HUES64 (cell line): ENCODE measurements at regions not wholly inside any gene's neighbourhood (a gene's known extent, or its start where the extent isn't known, plus 50 kb on each side); places are given as distances from the start of the nearest gene placed in this dataset.

ENCODE experiments used
- H3K27ac ChIP-seq: 2 replicates; pipeline ENCODE4 v1.7.0; 2013; ENCODE audit warnings: low read depth, low read length, inconsistent platforms
- H3K27me3 ChIP-seq: 2 replicates; pipeline ENCODE4 v1.6.1; 2013; ENCODE audit warnings: mild to moderate bottlenecking, low read length; ENCODE audit not compliant: insufficient read depth
- H3K36me3 ChIP-seq: 2 replicates; pipeline ENCODE4 v1.6.1; 2013; ENCODE audit warnings: mild to moderate bottlenecking, low read length; ENCODE audit not compliant: insufficient read depth
- H3K4me1 ChIP-seq: 2 replicates; pipeline ENCODE4 v1.6.1; 2013; ENCODE audit warnings: mild to moderate bottlenecking, low read length, moderate library complexity; ENCODE audit not compliant: insufficient read depth
- H3K4me3 ChIP-seq: 2 replicates; pipeline ENCODE4 v1.5.1; 2013; ENCODE audit warnings: mild to moderate bottlenecking, low read length, moderate library complexity
- H3K9ac ChIP-seq: 2 replicates; pipeline ENCODE4 v1.6.1; 2013; ENCODE audit warnings: mild to moderate bottlenecking, low read depth, low read length
- H3K9me3 ChIP-seq: 2 replicates; pipeline ENCODE4 v1.6.1; 2013; ENCODE audit warnings: low read depth, low read length; ENCODE audit not compliant: insufficient read depth
- WGBS: fragments of 150-250, 120-280 bp; methylation state at CpG from one replicate; pipeline ENCODE4 v1.1.7; 2013; ENCODE audit warnings: missing lambda C conversion rate; 5-methylcytosine and 5-hydroxymethylcytosine counted together

DNA sequence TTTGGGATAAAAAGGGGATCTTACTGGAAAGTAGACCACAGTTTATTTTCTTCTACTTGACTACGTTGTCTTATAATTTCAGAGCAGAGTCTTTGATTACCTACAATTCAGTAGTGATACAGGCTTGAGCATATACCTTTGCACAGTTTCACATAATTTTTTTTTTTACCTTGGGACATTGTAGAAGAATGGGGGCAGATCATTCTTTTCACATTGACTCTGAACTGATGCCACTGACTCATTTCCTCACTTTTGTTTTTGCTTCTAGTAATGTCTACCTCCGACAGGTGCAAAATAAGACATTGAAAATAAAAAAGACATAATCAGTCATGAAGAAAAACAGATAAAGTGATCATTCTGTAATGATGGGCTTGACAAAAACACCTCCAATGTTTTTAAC lies 688.3 kb upstream of the CHORDC1 start:
- 94% methylated on average over 2 of the region's 2 CpGs for WGBS
- H3K27ac ChIP-seq, result no peak overlapping the region
- H3K4me3 ChIP-seq, result no peak overlapping the region
- no peaks in the 10 kb centered on the region for H3K4me1 ChIP-seq
- H3K9ac ChIP-seq, result no peak overlapping the region
- no peaks in the 10 kb centered on the region for H3K9me3 ChIP-seq
- no peaks in the 10 kb centered on the region for H3K27me3 ChIP-seq
- no peaks in the 10 kb centered on the region for H3K36me3 ChIP-seq

DNA sequence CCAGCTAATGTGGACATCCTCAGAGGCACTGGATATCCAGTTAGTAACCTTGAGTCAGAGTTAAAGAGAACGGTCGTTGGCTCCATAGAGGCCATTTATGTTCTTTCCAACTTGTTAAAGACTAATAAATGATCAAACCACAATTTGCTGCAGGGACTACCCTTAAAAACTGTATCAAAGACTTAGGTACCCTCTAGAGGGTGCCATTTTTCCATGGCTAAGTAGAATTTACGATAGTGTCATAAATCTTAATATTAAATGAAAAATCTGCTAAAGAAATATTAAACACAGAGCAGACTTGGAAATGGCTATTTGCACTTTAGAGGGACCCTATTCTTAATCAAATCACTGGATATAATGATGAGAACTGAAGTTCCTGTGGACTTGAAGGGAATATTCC lies 685.2 kb upstream of the CHORDC1 start:
- 99% methylated on average over 2 of the region's 3 CpGs for WGBS

DNA sequence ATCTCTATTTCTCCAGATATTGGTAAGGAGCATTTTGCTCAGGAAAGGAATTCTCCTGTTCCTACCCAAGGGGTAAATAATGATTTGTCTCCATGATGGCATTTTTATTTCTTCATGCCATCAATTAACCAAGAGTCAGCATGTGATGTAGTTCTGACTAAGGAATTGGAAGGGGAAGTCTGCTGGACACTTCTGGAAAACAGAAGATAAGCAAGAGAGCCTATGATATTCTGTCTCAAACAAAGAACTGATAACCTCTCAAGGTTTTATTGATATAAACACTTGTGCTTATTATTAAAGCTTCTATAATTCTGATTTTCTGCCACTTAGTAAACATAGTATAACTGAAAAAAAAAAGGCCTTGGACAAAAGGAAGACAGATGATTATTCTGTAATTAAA lies 673.0 kb upstream of the CHORDC1 start:
- Histone ChIP-seq H3K27me3 (no peaks in the 10 kb centered on the region), H3K9ac (no peak overlapping the region), H3K9me3 (no peaks in the 10 kb centered on the region), H3K27ac (no peak overlapping the region), H3K4me3 (no peak overlapping the region), H3K4me1 (peaks cover 2% of the 10 kb centered on the region; the same call in 1 of the 2 replicates), H3K36me3 (no peaks in the 10 kb centered on the region)

More for the DNA sequence above, 685.2 kb upstream of the CHORDC1 start:
- H3K9ac ChIP-seq, result no peak overlapping the region
- no peaks in the 10 kb centered on the region for H3K36me3 ChIP-seq
- no peak overlapping the region for H3K27ac ChIP-seq
- H3K9me3 ChIP-seq, result no peaks in the 10 kb centered on the region
- no peaks in the 10 kb centered on the region for H3K4me1 ChIP-seq
- no peak overlapping the region for H3K4me3 ChIP-seq
- no peaks in the 10 kb centered on the region for H3K27me3 ChIP-seq

DNA sequence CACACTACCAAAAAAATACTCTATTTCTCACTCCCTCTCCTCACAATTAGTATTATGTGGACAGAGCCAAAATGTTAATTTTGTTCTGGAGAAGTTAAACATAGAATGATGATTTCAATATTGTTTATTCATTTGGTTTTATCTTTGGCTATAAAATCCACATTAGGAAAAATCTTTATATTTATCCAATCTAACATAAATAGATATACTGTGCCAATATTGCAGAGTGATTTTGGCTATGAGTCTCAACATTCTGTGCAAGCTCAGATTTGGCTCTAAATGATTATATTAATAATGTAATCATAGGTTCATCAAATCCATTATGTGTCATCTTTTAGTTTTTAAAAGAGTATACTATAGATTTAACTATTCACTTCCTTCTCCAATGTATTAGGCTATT lies 667.5 kb upstream of the CHORDC1 start:
- Histone ChIP-seq H3K4me1 (no peaks in the 10 kb centered on the region; the same call in 1 of the 2 replicates), H3K36me3 (no peaks in the 10 kb centered on the region), H3K9me3 (no peaks in the 10 kb centered on the region), H3K27me3 (no peaks in the 10 kb centered on the region), H3K9ac (no peak overlapping the region), H3K27ac (no peak overlapping the region), H3K4me3 (no peak overlapping the region)

DNA sequence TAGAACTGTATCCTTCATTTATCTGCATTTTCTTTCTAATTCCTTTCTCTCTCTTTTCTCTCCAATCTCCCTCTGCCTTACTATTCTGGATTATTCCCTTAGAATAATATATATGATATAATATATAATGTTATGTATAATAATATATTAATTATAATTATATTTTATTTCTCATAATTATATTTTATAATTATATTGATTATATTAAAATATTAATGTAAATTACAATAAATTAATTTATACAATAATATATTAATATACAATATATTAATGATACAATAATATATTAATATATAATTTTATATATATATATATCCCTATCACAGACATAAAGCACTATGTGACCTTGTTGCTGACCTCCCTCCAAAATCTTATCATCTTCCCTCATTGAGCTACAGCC lies 661.3 kb upstream of the CHORDC1 start:
- Histone ChIP-seq H3K9me3 (no peaks in the 10 kb centered on the region), H3K27me3 (no peaks in the 10 kb centered on the region), H3K27ac (no peak overlapping the region), H3K4me1 (no peaks in the 10 kb centered on the region), H3K36me3 (no peaks in the 10 kb centered on the region), H3K9ac (no peak overlapping the region), H3K4me3 (no peak overlapping the region)

DNA sequence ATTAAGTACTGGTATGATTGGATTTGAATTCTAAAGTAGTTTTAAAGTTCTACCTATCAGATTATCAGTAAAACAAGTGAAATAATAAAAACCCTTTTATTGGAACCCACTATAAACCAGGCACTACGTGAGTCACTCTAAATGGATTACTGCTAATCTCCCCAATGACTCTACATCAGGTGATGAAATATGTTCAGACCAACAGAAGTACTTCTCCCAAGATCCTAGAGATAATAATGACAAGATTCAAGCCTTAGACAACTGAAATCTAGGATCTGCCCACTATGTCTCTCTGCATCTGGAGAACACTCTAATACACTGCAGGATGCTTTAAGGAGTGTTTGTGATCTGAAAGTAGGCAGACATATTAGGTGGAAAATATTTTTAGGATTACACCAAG lies 652.1 kb upstream of the CHORDC1 start:
- Histone ChIP-seq H3K9me3 (no peaks in the 10 kb centered on the region), H3K9ac (no peak overlapping the region), H3K27ac (no peak overlapping the region), H3K4me3 (no peak overlapping the region), H3K36me3 (no peaks in the 10 kb centered on the region), H3K27me3 (no peaks in the 10 kb centered on the region), H3K4me1 (no peaks in the 10 kb centered on the region)
- WGBS, result 79% methylated on average over 1 of the region's 1 CpG

DNA sequence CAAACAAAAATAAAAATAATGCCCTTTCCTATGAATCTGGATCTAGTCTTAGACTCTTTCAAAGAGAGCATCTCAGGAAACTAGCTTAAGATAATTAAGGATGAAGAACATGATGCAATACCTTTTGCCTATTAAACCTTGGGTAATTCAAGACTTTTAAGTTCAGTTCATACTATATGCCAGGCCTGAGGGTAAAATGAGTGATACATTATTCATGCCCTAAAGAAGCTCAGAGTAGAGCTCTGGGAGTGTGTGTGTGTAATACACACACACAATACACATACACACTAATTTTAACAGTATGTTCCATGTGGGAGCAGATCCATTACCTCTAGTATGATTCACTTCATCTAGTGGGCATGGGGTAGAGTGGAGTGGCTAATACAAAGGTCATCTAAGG lies 651.4 kb upstream of the CHORDC1 start:
- Histone ChIP-seq H3K27me3 (no peaks in the 10 kb centered on the region), H3K9me3 (no peaks in the 10 kb centered on the region), H3K4me3 (no peak overlapping the region), H3K36me3 (no peaks in the 10 kb centered on the region), H3K27ac (no peak overlapping the region), H3K4me1 (no peaks in the 10 kb centered on the region), H3K9ac (no peak overlapping the region)

DNA sequence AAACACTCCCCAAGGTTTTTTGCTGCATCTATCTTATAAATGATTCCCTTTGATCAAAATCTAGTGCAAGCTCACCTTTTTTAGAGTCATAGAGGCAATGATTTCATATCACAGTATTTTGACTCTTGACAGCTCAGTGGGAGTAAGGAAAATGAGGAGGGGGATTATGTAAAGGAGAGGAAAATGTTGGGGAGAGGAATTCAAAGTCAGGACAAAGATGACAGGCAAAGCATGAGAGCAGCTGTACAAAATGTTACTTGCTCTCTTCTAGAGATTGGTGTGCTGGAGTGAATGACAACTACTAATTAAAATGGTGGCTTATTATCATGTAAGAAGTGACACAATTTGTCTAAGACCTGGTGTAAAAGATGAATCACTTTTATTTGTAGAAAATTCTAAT lies 644.6 kb upstream of the CHORDC1 start:
- H3K9ac ChIP-seq, result no peak overlapping the region
- no peak overlapping the region for H3K4me3 ChIP-seq
- H3K36me3 ChIP-seq, result no peaks in the 10 kb centered on the region
- H3K9me3 ChIP-seq, result no peaks in the 10 kb centered on the region
- H3K4me1 ChIP-seq, result no peaks in the 10 kb centered on the region
- no peak overlapping the region for H3K27ac ChIP-seq
- H3K27me3 ChIP-seq, result no peaks in the 10 kb centered on the region

DNA sequence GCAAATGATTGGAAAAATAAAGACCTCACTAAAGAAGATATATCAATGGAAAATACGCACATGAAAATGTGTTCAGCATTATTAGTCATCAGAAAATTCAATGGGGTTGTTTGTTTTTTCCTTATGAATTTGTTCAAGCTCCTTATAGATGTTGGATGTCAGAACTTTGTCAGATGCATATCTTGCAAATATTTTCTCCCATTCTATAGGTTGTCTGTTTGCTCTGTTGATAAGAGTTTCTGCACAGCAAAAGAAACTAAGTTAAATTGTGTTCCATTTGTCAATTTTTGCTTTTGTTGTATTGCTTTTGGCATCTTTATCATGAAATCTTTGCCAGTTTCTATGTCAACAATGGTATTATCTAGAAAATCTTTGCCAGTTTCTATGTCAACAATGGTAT lies 633.9 kb upstream of the CHORDC1 start:
- Histone ChIP-seq H3K36me3 (no peaks in the 10 kb centered on the region), H3K9ac (no peak overlapping the region), H3K27me3 (no peaks in the 10 kb centered on the region), H3K4me1 (no peaks in the 10 kb centered on the region), H3K9me3 (no peaks in the 10 kb centered on the region), H3K27ac (no peak overlapping the region), H3K4me3 (no peak overlapping the region)
- 100% methylated on average over 1 of the region's 1 CpG for WGBS

DNA sequence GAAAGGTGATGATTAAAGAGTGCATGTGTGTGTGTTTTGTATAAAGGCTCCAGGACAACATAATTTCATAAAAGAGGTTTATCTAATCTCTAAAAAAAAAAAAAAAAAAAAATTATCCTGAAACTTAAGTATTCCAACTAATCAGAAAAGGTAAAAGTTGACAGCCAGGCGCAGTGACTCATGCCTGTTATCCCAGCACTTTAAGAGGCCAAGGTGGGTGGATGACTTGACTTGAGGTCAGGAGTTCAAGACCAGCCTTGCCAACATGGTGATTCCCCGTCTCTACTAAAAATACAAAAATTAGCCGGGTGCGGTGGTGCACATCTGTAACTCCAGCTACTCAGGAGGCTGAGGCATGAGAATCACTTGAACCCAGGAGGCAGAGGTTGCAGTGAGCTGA lies 632.7 kb upstream of the CHORDC1 start:
- H3K4me3 ChIP-seq, result no peak overlapping the region

DNA sequence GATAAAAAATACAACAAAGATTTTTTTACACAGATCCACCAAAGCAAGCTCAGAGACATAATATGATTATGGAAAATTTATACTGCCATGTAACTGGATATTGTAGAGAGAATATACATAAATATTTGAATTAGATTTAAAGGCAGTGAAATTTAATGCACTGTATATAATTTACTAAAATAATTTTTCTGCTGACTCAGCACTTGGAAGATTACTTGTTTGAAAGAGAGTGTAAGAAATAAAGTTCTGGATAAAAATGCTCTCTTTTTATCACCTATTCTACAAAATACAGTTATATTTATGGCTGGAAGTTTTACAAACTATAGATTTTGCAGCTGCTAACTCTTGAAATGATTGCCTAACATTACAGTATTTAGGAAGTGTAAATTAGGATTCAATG lies 628.3 kb upstream of the CHORDC1 start:
- Histone ChIP-seq H3K27me3 (no peaks in the 10 kb centered on the region), H3K9ac (no peak overlapping the region), H3K36me3 (no peaks in the 10 kb centered on the region)

More for the DNA sequence above, 632.7 kb upstream of the CHORDC1 start:
- Histone ChIP-seq H3K4me1 (no peaks in the 10 kb centered on the region), H3K36me3 (no peaks in the 10 kb centered on the region), H3K9me3 (no peaks in the 10 kb centered on the region), H3K27ac (no peak overlapping the region), H3K27me3 (no peaks in the 10 kb centered on the region), H3K9ac (no peak overlapping the region)
- WGBS, result 93% methylated on average over 4 of the region's 4 CpGs

DNA sequence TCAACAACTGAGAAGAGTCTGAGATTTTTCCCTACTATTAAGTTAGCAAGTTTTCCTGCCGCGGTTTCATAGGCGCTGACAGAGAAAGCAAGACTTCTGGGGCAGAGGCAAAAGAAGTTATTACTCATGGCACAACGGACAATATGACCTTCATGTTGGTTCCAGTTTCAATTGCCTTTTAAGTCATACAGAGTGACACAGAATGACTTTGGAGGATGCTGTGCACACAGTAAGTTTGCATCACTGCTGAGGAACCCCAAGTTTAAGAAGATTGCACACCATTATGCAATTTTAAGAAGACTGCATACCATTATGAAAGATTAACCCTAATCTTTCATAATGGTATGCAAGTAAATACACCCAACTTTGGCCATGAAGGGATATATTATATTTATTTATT lies 626.5 kb upstream of the CHORDC1 start:
- H3K36me3 ChIP-seq, result no peaks in the 10 kb centered on the region
- no peaks in the 10 kb centered on the region for H3K9me3 ChIP-seq
- H3K9ac ChIP-seq, result no peak overlapping the region
- H3K4me1 ChIP-seq, result no peaks in the 10 kb centered on the region
- no peaks in the 10 kb centered on the region for H3K27me3 ChIP-seq
- H3K4me3 ChIP-seq, result no peak overlapping the region
- 95% methylated on average over 4 of the region's 4 CpGs for WGBS
- H3K27ac ChIP-seq, result no peak overlapping the region

More for the DNA sequence above, 628.3 kb upstream of the CHORDC1 start:
- Histone ChIP-seq H3K27ac (no peak overlapping the region), H3K4me1 (no peaks in the 10 kb centered on the region), H3K4me3 (no peak overlapping the region), H3K9me3 (no peaks in the 10 kb centered on the region)
